GM19328 (cell line): ENCODE measurements at regions not wholly inside any gene's neighbourhood (a gene's known extent, or its start where the extent isn't known, plus 50 kb on each side); places are given as distances from the start of the nearest gene placed in this dataset.
"Not testable (repeated sequence)": the region's sequence is repeated elsewhere in the genome, so short reads cannot be mapped to it uniquely, and the experiment has no call there.

Experiments used
- ATAC-seq: cut with Tn5 transposase; IDR thresholded peaks from one replicate; pipeline ENCODE4 v1.9.1; 2021; ENCODE audit warnings: mild to moderate bottlenecking, moderate library complexity; ENCODE audit not compliant: unreplicated experiment

DNA sequence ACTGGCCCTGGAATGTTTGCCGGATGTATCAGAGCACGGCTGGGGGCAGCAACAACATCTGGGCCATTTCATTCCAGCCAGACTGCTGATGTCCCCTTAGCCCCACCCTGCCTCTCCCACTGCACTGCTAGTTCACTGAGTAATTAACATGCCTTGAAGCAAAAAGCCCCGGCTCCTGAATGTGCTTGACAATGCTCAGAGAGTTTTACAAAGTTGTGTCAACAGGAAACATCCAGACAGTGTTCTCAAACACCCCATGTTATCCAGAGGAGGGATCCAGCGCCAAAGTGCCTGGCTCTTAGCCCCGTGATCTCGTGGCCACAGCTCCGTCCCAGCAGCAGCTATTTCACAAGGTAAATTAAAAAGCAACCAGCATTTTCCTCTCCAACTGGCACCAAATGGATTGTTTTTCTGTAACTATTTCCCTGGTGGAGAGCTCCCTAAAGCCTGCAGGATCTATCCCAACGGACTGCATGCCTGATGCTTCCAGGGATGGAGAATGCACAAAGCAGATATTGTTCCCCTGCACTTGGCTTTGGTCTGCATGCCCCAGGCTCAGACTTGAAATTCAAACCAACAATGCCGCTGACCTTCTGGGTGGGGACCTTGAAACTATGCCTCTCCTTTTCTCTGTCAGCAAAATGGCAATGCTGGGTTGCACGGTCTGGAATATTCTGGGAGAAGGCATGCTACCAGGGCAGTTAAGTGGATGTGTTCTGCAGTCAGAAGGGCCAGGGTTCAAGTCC lies 115.6 kb upstream of the CDH5 start:
- ATAC-seq = no peak

DNA sequence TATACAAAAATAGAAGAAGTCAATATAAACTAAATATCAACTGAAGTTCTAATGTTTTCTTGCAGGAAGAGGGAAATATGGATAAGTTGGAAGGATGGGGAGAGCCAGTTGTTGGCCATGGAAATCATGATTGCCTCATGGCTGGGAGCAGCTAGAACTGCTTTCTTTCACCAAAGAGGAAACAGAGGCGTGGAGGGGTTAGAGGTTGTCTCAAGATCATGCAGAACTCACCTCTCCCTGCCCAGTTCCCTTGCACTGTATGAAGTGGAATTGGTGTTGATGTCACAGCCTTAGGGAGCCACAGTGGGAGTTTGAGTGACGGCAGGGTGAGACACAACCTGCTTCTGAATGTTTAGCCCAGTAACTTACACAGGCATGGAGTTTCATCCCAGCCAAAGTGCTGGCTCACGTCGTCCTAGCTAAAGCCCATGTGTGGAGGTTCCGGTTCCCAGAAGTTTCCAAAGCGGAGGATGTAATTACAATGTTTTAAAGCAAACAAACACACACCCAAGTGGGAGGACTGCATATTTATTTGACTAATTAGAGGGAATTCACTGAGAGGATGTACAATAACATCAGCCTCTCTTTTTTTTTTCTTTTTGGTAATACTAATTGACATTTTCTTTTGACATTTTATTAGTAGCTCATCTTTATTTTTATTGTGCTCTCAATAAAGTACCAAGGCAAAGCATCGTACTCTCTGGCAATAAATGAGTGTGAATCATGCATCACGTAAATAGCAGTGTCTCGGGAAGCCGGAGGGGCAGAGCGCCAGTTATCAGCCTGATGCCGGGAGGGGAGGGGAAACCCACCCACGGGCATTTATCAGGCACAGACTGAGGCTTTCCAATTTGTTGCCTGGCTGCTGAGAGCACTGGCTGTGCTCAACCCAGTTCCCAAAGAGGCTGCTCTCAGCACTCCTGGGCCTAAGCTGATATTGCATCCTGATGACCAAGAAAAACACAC lies 118.7 kb upstream of the CDH5 start:
- no peak for ATAC-seq

DNA sequence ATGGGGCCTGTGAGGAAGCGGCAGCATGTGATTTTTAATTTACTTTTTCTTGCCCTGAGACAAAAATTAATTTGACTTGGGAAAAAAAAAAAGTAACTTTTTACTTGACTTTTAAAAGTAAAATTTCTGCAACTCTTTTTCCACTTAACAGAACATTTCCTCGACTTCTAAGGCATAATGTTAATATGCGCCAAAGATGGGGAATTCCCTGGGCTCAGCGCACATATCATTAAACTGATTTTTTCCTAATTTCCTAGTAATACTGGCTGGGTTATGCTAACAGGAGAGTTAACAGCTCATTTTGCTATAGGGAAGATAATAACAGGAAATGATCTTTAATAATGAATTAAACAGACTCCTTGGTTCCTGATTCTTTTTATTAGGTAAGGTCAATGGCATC lies 120.6 kb upstream of the CDH5 start:
- no peak for ATAC-seq

DNA sequence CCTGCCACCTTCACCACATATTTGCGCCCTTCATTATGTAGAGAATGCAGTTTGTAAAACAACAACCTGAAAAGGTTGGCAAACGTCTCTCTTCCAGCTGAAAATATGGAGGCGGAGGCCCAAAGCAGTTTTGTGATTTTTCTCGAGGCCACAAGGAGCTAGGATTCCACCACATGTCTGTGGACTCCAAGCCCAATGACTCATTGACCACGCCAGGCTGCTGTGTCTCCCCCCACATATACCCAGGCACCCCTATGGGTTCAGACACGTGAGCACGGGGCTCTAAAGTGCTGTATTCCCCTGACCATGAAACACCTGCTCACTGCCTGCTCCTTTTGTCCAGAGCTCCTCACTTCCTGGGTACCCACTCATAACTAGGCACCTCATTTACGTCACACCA lies 121.4 kb upstream of the CDH5 start:
- ATAC-seq = no peak

- no peak for ATAC-seq
Observed at GRCh38 chr16:66242672-66243071, 123.8 kb upstream of the CDH5 start.

DNA sequence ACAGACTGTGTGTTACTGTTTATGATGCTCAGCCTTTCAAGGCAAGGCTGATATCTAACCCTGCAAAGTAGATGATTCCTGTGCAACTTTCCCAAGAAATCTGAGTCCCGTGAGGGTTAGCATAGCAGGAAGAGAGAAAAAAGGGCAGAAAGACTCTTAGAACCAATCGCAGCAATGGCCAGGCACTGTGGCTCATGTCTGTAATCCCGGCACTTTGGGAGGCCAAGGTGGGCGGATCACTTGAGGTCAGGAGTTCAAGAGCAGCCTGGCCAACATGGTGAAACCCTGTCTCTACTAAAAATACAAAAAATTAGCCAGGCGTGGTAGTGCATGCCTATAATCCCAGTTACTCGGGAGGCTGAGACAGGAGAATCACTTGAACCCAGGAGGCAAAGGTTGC lies 124.3 kb upstream of the CDH5 start:
- ATAC-seq = not testable (repeated sequence)

GRCh38 chr16:66240631-66241395 lies 125.7 kb upstream of the CDH5 start:
- no peak for ATAC-seq

- ATAC-seq = no peak
Observed at GRCh38 chr16:66240088-66240487, 126.4 kb upstream of the CDH5 start.

DNA sequence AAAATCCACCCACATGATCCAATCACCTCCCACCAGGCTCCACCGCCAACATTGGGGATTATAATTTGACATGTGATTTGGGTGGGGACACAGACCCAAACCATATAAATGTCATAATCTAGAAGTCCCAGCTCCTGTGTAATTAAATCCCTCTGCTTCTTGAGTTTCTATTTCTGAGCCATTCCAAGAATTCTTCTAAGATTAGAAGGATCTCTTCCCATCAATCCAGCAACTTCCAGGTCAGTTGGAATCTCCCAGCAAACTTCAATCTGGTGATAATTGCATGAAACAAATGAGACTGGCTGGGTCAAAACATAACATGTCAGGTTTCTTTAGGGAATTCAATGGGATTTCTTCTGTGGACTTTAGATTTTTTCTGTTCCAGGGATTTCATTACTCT lies 127.8 kb upstream of the CDH5 start:
- no peak for ATAC-seq

DNA sequence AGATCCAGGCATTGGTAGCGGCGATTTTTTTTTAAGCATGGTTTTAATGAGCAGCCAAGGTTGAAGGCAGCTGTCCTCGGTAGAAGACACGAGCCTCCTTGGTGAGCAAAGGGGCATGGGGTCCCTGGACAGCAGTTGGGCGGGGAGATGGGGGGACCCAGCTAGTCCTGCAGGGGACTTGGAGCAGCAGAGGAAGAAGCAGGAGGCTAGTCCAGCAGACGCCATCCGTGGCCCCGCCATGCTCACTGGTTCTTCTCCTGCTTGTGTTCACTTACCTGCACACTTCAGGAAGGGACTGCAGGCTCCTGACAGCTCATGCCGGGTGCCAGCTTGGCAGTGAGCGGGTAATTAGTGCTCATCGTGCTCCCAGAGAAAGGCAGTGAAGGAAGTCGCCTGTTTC lies 130.2 kb upstream of the CDH5 start:
- ATAC-seq = no peak

- no peak for ATAC-seq
Observed at GRCh38 chr16:66231452-66232160, 134.9 kb upstream of the CDH5 start.

- no peak for ATAC-seq
Observed at GRCh38 chr16:66229651-66230050, 136.8 kb upstream of the CDH5 start.

DNA sequence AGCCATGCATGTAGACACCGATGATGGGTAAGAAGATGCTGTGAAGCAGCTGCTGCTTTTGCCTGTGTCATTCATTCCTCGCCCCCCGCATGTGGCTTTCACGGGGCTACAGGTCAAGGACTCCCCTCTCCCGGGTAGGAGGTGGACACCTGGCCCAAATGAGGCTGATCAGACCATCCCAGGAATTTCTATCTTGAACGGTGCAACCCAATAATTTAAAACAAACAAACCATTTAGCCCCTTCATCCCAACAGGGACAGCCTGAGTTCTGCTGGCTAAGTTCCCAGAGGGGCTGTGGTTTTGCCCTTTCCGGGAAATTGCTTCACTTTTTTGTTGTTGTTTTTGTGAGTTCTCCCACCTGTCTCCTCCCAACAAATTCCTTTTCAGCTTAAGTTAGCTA lies 137.7 kb upstream of the CDH5 start:
- no peak for ATAC-seq

DNA sequence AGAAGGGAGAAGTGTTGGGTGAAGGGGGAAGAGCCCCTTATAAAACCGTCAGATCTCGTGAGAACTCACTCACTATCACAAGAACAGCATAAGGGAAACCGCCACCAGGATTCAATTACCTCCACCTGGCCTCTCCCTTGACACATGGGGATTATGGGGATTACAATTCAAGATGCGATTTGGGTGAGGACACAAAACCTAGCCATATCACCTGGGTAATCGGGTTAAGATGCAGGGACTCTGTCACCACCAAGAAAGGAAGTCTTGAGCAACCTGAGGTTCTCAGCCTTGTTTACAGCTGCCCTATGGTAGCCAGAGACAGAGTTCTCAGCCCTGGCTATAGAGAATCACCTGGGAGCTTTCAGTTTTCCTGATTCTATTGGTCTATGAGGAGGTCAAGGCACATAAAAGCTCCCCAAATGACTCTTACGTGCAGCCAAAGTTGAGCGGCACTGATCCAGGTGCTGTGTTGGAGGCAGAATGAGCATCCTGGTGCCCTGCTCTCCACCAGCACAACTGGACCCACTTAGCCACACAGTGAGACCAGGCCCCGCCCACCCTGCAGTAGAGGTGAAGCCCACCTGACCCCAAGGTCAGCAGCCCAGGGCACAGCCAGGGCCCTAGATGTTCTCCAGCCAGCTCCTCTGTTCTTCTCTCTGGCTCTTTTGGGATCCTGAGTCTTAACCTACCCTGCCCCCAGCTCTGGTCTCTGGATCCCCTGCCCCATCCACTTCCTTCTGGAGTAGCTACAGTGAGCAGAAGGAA lies 138.5 kb upstream of the CDH5 start:
- ATAC-seq = no peak

DNA sequence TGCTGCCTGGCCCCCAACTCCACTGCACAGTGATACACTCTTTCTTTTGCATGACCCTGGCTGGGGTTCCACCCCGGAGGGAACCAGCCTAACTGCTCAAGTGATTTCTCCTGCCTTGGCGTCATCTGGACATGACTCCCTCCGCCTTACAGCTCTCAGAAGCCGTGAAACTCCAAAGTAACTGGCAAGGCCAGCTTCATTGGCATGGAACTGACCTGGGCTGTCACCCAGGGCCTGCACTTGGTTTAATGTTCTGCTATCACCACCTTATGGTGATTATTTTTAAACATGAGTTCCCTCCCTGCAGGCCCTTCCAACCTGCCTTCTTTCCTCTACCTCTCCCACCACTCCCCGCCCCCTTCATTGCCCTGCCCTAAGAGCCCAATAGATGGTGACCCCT lies 139.7 kb upstream of the CDH5 start:
- no peak for ATAC-seq

DNA sequence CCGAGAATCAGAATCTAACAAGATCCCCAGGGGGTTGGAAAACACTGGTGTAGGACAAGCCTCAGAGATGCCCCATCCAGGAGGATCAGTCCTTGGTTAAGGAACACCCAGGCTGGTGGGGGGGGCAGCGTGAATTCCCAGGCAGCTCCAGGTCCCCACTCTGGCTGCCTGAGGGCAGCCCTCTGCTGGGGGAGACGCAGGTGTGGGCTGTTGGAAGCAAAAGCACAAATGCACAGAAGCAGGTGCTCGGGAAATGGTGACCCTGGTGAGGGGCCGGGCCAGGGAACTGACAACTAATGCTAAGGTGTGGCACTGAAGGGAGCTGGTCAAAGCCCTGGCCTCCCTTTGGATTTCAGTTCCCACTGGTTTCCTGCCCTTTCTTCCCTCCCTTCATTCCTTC lies 140.8 kb upstream of the CDH5 start:
- ATAC-seq = no peak

DNA sequence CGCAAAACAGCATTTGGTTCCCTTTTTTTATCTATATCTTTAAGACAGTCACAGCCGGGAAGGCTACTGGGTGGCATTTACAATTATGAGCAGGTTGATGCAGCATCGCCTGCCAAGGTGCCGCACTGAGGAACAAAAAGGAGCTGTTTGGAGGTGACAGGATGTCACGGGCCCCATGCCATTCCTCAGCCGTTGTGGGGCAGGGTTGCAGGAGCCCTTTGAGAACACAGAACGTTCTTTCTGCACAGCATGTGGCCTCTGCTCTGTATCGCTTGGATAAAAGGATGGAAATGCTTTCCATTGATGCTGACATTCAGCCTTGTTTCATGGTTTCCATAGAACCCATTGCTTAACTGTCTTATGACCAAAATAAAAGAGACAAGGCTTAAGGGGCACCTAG lies 141.9 kb upstream of the CDH5 start:
- no peak for ATAC-seq

GRCh38 chr16:66224186-66224585 lies 142.3 kb upstream of the CDH5 start:
- no peak for ATAC-seq

DNA sequence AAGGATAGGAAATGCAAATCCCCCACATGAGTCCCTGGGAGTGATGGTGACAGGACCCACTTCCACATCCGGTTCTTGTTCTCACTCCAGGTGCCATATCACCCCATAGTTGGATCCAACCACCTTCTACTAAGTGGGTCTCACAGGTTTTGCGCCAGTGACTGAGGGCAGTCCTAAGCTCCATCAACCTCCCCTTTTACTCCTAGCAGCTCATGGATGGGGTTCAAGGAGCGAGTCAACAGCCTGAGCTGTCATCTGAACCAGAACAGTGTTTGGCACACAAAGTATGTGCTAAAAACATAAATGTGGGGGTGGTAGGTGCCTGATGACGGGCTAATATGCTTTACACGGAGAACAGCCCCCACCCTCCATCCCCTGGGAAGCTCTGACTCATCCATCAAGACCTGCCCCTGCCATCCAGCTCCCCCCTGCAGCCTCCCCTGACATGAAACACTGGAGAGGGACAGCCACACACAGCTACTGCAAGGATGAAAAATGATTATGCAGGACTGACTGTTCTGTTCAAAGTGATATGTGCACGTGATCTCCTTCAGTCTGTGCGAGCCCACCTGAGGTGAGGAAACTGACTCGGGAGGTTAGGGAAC lies 143.2 kb upstream of the CDH5 start:
- ATAC-seq = no peak

- ATAC-seq = no peak
Observed at GRCh38 chr16:66222756-66223155, 143.7 kb upstream of the CDH5 start.
